Small intestine (tissue), 7 donors: ENCODE measurements at regions not wholly inside any gene's neighbourhood (a gene's known extent, or its start where the extent isn't known, plus 50 kb on each side); places are given as distances from the start of the nearest gene placed in this dataset.

Experiments used
- DNase-seq, 2 donors: peaks; one replicate each; pipeline versions ENCODE4 v3.0.0 to v3.0.0-alpha.2; 2013
- FAIRE-seq: peaks from 2 replicates; lab custom pipeline; 2012; peaks lifted over from hg19 to GRCh38; lab: Jason Lieb, UNC
- H3K27ac ChIP-seq, 3 donors: one replicate each; pipeline ENCODE4 v1.5.1; 2013; ENCODE audit warnings: low read length in 2 of 3, mild to moderate bottlenecking in 2 of 3, control low read depth in 1 of 3, inconsistent platforms in 1 of 3, low read depth in 1 of 3, moderate library complexity in 1 of 3
- H3K27me3 ChIP-seq, 3 donors: one replicate each; pipeline ENCODE4 v1.6.1; 2013; ENCODE audit warnings: low read length in 3 of 3, inconsistent platforms in 1 of 3; ENCODE audit not compliant: control insufficient read depth in 3 of 3, insufficient read depth in 3 of 3
- H3K36me3 ChIP-seq, 3 donors: one replicate each; pipeline ENCODE4 v1.6.1; 2013; ENCODE audit warnings: low read length in 3 of 3, inconsistent platforms in 1 of 3, low read depth in 1 of 3, mild to moderate bottlenecking in 1 of 3, moderate library complexity in 1 of 3; ENCODE audit not compliant: control insufficient read depth in 3 of 3, insufficient read depth in 2 of 3
- H3K4me1 ChIP-seq, 3 donors: one replicate each; pipeline ENCODE4 v1.6.1; 2013; ENCODE audit warnings: low read length in 2 of 3, inconsistent platforms in 1 of 3, low read depth in 1 of 3, mild to moderate bottlenecking in 1 of 3, moderate library complexity in 1 of 3; ENCODE audit not compliant: control insufficient read depth in 3 of 3, insufficient read depth in 2 of 3
- H3K4me3 ChIP-seq, 3 donors: one replicate each; pipeline ENCODE4 v1.5.1; 2013; ENCODE audit warnings: low read length in 3 of 3, control low read depth in 1 of 3, inconsistent platforms in 1 of 3, low read depth in 1 of 3, mild to moderate bottlenecking in 1 of 3, moderate library complexity in 1 of 3
- H3K9me3 ChIP-seq, 2 donors: one replicate each; pipeline ENCODE4 v1.6.1; 2013; ENCODE audit warnings: low read depth in 1 of 2, low read length in 1 of 2; ENCODE audit not compliant: control insufficient read depth in 2 of 2, insufficient read depth in 1 of 2
- WGBS, 3 donors: extraction: QIAGEN DNeasy Blood & Tissue Kit; methylation state at CpG; one replicate each; pipeline ENCODE4 v1.1.7; 2013; 5-methylcytosine and 5-hydroxymethylcytosine counted together
- donor health status: healthy with polysubstance abuse.
- donor health status: control.
- donor health status: control.
- donor health status: Bipolar disorder and iron deficiency.
- donor health status: healthy.

DNA sequence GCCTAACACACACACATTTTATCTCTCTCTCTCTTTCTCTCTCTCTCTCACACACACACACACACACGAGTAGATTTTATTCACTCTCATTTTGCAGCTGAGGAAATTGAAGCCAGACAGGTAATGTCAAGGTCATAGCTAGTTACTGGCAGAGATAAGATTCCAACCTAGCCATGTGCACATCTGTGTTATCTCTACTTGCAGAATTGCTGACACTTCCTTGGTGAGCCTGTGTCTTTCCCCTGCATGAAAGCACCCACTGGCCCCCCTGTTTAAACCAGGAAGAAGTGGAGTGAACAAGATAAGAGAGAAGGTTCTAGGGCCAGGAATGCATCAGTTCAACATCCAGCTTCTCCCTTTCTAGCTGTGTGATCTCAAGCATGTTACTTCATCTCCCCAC is 423.7 kb downstream of the TXNL1 start:
- no peak for FAIRE-seq
- no peak overlapping the region for H3K4me3 ChIP-seq
- DNase-seq, result no peak

GRCh38 chr18:56210520-56210919 is 427.9 kb downstream of the TXNL1 start:
- H3K36me3 ChIP-seq, result no peaks in the 10 kb centered on the region
- WGBS, 3 donors, result 75 to 88% (median 77%) methylated on average over 3 of the region's 3 CpGs
- H3K9me3 ChIP-seq, result no peaks in the 10 kb centered on the region
- FAIRE-seq, result no peak
- no peak for DNase-seq
- peaks cover 0 to 4% (median 0%) of the 10 kb centered on the region in 3 donors for H3K4me1 ChIP-seq
- H3K27ac ChIP-seq, result no peak overlapping the region
- H3K27me3 ChIP-seq, result no peaks in the 10 kb centered on the region
- H3K4me3 ChIP-seq, result no peak overlapping the region

More for the DNA sequence above, 423.7 kb downstream of the TXNL1 start:
- Histone ChIP-seq H3K27ac (no peak overlapping the region), H3K9me3 (no peaks in the 10 kb centered on the region), H3K27me3 (no peaks in the 10 kb centered on the region), H3K4me1 (peaks cover 0 to 4% (median 0%) of the 10 kb centered on the region in 3 donors), H3K36me3 (no peaks in the 10 kb centered on the region)
- WGBS, 3 donors, result 5 to 43% (median 9%) methylated on average over 1 of the region's 1 CpG

DNA sequence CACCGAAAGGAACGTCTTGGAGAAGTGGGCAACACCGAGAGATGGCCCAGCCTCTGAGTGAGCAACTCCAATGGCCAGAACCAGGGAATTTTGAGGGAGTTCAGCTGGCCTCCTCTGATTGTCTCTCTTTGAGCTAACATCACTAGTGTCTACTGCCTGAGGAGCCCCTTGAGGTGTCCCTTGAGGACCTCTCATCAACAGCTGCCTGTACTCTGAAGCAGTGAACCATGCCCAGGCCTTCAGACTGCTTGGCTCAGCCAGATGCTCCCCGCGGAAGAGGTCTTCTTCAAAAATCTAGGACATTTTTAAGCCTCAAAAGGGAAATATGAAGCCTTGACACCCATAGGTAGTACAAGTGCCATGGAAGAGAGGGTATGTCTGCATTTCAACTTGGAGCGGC is 430.4 kb downstream of the TXNL1 start:
- DNase-seq (no peak), FAIRE-seq (no peak)
- Histone ChIP-seq H3K9me3 (peaks cover 0 to 9% of the 10 kb centered on the region in 2 donors), H3K4me1 (no peaks in the 10 kb centered on the region), H3K4me3 (no peak overlapping the region), H3K27ac (no peak overlapping the region), H3K27me3 (no peaks in the 10 kb centered on the region), H3K36me3 (no peaks in the 10 kb centered on the region)
- WGBS, 3 donors, result 93 to 99% (median 98%) methylated on average over 6 of the region's 6 CpGs

- no peak overlapping the region for H3K27ac ChIP-seq
- H3K36me3 ChIP-seq, result no peaks in the 10 kb centered on the region
- DNase-seq (no peak), FAIRE-seq (no peak)
- H3K4me1 ChIP-seq, result peaks cover 0 to 4% (median 0%) of the 10 kb centered on the region in 3 donors
- H3K9me3 ChIP-seq, result peaks cover 0 to 9% of the 10 kb centered on the region in 2 donors
- H3K4me3 ChIP-seq, result no peak overlapping the region
- no peaks in the 10 kb centered on the region for H3K27me3 ChIP-seq
Observed at GRCh38 chr18:56204052-56204451, 434.3 kb downstream of the TXNL1 start.

GRCh38 chr18:56202678-56203077 is 435.7 kb downstream of the TXNL1 start:
- Histone ChIP-seq H3K27ac (no peak overlapping the region), H3K4me3 (no peak overlapping the region), H3K36me3 (no peaks in the 10 kb centered on the region), H3K9me3 (peaks cover 0 to 9% of the 10 kb centered on the region in 2 donors), H3K27me3 (no peaks in the 10 kb centered on the region), H3K4me1 (peaks cover 0 to 4% (median 0%) of the 10 kb centered on the region in 3 donors)
- FAIRE-seq, result no peak
- no peak for DNase-seq
- WGBS, 3 donors, result 81 to 93% (median 91%) methylated on average over 3 of the region's 3 CpGs

DNA sequence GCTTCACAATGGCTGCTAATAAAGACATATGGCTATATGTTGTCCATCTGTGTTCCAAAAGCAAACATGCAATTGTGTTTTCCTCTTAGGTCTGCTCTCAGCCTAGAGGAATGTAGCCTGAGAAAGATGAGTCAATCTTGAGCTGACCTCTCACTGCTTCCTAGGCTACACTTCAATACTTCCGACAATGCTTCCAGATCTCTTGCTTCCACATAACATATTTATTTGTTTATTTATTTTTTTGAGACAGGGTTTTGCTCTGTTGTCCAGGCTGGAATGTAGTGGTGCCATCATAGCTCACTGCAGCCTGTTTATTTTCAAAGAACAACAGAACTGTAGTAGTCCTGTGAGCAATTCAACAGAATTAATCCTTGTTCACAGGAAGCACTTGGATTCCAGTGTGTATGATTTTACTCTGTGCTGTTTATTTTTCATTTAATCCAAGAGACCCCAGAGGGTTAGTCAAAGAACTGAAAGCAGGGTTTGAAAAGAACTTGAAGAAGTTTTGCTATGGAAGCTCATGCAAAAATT is 437.9 kb downstream of the TXNL1 start:
- Histone ChIP-seq H3K4me1 (peaks cover 0 to 4% (median 0%) of the 10 kb centered on the region in 3 donors), H3K9me3 (peaks cover 0 to 9% of the 10 kb centered on the region in 2 donors), H3K4me3 (no peak overlapping the region), H3K27ac (peak overlapping the region in 2 of 3 donors; percentile 14 to 43), H3K36me3 (no peaks in the 10 kb centered on the region), H3K27me3 (no peaks in the 10 kb centered on the region)
- 74 to 90% (median 84%) methylated on average over 1 of the region's 1 CpG for WGBS, 3 donors
- no peak for FAIRE-seq
- no peak for DNase-seq

- H3K27ac ChIP-seq, result peak overlapping the region in 2 of 3 donors; percentile 14 to 43
- peaks cover 0 to 9% of the 10 kb centered on the region in 2 donors for H3K9me3 ChIP-seq
- WGBS, 3 donors, result 46 to 64% (median 54%) methylated on average over 8 of the region's 8 CpGs
- FAIRE-seq (no peak), DNase-seq (peak in 1 of 2 donors; percentile 16)
- no peaks in the 10 kb centered on the region for H3K36me3 ChIP-seq
- peaks cover 0 to 4% (median 0%) of the 10 kb centered on the region in 3 donors for H3K4me1 ChIP-seq
- H3K4me3 ChIP-seq, result no peak overlapping the region
- no peaks in the 10 kb centered on the region for H3K27me3 ChIP-seq
Observed at GRCh38 chr18:56199580-56200330, 438.6 kb downstream of the TXNL1 start.

GRCh38 chr18:56197241-56197859 is 441.0 kb downstream of the TXNL1 start:
- 82 to 88% (median 83%) methylated on average over 6 of the region's 6 CpGs for WGBS, 3 donors
- H3K36me3 ChIP-seq, result no peaks in the 10 kb centered on the region
- H3K27me3 ChIP-seq, result no peaks in the 10 kb centered on the region
- H3K9me3 ChIP-seq, result no peaks in the 10 kb centered on the region
- no peak for DNase-seq
- no peak for FAIRE-seq
- peaks cover 0 to 4% (median 0%) of the 10 kb centered on the region in 3 donors for H3K4me1 ChIP-seq
- H3K4me3 ChIP-seq, result no peak overlapping the region
- H3K27ac ChIP-seq, result no peak overlapping the region
